Astrocyte of the cerebellum (primary cell): ENCODE measurements at regions not wholly inside any gene's neighbourhood (a gene's known extent, or its start where the extent isn't known, plus 50 kb on each side); places are given as distances from the start of the nearest gene placed in this dataset.
"Not testable (repeated sequence)": the region's sequence is repeated elsewhere in the genome, so short reads cannot be mapped to it uniquely, and the experiment has no call there.

Experiments
- DNase-seq: peaks from one replicate; pipeline ENCODE4 v3.0.0-alpha.2; 2011; ENCODE audit warnings: low read depth
- H3K4me3 ChIP-seq: 2 replicates; pipeline ENCODE4 v1.5.1; 2011; ENCODE audit warnings: mild to moderate bottlenecking, low read depth, low read length, moderate library complexity
- CTCF ChIP-seq: IDR thresholded peaks from 2 replicates; pipeline ENCODE4 v1.5.1; 2012; ENCODE audit warnings: low read length, low read depth, moderate library complexity, mild to moderate bottlenecking; ENCODE audit errors: missing control alignments
- in situ Hi-C: cut with HindIII; loops from 2 replicates; pipeline ENCODE4 v1.10.0; 2017; ENCODE audit warnings: low sequenced_read_pairs

- TF ChIP-seq CTCF: no peak
- in situ Hi-C loops: no loop called here
- DNase-seq: no peak
- no peak overlapping the region for H3K4me3 ChIP-seq
Observed at GRCh38 chr6:115441651-115442050, 619.0 kb downstream of the FRK start.

- TF ChIP-seq CTCF: no peak
Observed at GRCh38 chr6:115415378-115415777, 645.3 kb downstream of the FRK start.

DNA sequence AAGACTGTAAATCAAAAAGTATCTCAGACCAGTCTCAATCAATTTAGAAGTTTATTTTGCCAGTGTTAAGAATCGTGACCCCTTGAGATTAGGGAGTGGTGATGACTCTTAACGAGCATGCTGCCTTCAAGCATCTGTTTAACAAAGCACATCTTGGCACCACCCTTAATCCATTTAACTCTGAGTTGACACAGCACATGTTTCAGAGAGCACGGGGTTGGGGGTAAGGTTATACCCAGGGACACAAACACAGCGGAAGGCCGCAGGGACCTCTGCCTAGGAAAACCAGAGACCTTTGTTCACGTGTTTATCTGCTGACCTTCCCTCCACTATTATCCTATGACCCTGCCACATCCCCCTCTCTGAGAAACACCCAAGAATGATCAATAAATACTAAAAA, 645.8 kb downstream of the FRK start:
- DNase-seq, in situ Hi-C loops, H3K4me3 ChIP-seq: not testable (repeated sequence)

More at GRCh38 chr6:115415378-115415777, 645.3 kb downstream of the FRK start:
- in situ Hi-C loops: no loop called here
- no peak for DNase-seq
- H3K4me3 ChIP-seq: no peak overlapping the region

- DNase-seq: no peak
- H3K4me3 ChIP-seq: no peak overlapping the region
- TF ChIP-seq CTCF: no peak
- in situ Hi-C loops: no loop called here
Observed at GRCh38 chr6:115411756-115412155, 648.9 kb downstream of the FRK start.

- no peak for TF ChIP-seq CTCF
- in situ Hi-C loops: no loop called here
- H3K4me3 ChIP-seq: no peak overlapping the region
- DNase-seq: no peak
Observed at GRCh38 chr6:115404446-115404845, 656.2 kb downstream of the FRK start.

- no peak for DNase-seq
- in situ Hi-C loops: no loop called here
- H3K4me3 ChIP-seq: no peak overlapping the region
- TF ChIP-seq CTCF: no peak
Observed at GRCh38 chr6:115398607-115399006, 662.1 kb downstream of the FRK start.

DNA sequence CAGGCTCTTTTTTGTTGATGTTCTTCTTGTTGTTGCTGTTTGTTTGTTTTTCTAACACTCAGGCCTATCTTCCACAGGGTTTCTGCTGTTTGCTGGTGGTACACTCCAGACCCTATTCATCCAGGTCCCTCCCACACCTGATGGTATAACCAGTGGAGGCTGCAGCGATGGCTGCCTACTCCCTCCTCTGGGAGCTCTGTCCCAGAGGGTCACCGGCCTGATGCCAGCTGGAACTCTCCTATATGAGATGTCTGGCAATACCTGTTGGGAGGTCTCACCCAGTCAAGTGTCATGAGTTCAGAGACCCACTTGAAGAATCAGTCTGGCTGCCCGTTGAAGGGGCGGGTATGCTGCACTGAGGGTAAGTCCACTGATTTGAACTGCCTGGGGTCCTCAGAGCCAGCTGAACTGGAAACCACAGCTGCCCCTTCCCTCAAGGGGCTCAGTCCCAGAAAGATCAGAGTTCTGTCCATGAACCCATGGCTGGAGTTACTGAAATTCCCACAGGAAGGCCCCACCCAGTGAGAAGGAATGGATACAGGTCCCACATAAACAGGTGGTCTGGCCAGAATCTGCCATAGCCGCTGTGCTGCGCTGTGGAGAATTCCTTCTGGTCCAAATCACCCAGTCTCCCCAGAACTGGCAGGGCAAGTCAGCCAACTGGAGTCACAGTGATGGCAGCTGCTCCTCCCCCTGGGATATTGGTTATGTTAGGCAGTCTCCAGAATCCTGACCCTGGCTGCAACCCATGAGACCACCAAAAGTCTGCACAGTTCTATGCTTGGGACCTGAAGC, 664.4 kb downstream of the FRK start:
- TF ChIP-seq CTCF: no peak
- in situ Hi-C loops: no loop called here
- H3K4me3 ChIP-seq: no peak overlapping the region
- DNase-seq: no peak
